ENCODE measurements at regions not wholly inside any gene's neighbourhood (a gene's known extent, or its start where the extent isn't known, plus 50 kb on each side); places are given as distances from the start of the nearest gene placed in this dataset.

DNA sequence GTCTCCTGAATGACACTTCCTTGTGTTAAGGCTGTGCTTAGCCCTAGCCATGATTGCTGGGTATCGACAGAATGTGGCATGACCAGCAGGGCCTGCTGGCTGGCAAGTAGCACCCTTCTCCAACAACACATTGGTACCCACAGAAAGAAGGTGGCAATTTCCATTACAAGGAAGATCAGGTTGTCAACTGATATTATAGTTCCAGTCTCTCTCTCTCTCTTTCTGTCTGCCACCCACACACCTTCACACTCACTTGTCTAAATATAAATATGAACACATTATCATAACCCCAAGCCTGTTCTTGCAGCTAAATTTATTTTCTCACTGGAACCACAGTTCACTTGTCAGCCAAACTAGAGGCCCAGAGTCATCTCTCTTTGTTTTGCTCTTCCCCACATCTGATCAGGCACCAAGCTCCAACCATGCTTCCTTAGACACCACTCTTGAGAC is 408.1 kb upstream of the PIK3R1 start:
- TF ChIP-seq, protein P1, sequence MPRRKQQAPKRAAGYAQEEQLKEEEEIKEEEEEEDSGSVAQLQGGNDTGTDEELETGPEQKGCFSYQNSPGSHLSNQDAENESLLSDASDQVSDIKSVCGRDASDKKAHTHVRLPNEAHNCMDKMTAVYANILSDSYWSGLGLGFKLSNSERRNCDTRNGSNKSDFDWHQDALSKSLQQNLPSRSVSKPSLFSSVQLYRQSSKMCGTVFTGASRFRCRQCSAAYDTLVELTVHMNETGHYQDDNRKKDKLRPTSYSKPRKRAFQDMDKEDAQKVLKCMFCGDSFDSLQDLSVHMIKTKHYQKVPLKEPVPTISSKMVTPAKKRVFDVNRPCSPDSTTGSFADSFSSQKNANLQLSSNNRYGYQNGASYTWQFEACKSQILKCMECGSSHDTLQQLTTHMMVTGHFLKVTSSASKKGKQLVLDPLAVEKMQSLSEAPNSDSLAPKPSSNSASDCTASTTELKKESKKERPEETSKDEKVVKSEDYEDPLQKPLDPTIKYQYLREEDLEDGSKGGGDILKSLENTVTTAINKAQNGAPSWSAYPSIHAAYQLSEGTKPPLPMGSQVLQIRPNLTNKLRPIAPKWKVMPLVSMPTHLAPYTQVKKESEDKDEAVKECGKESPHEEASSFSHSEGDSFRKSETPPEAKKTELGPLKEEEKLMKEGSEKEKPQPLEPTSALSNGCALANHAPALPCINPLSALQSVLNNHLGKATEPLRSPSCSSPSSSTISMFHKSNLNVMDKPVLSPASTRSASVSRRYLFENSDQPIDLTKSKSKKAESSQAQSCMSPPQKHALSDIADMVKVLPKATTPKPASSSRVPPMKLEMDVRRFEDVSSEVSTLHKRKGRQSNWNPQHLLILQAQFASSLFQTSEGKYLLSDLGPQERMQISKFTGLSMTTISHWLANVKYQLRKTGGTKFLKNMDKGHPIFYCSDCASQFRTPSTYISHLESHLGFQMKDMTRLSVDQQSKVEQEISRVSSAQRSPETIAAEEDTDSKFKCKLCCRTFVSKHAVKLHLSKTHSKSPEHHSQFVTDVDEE (CRISPR knock-in tag; IDR thresholded peaks at IDR 0.05) = no peak
- TF ChIP-seq ZNF70 (CRISPR knock-in tag; IDR thresholded peaks at IDR 0.05) (no peak), GLIS3 (CRISPR knock-in tag; IDR thresholded peaks at IDR 0.05) (no peak)

All from SK-N-SH treated with all-trans-retinoic acid at 6 μM for 48 hours (cell line).